MM.1S (cell line): ENCODE measurements at regions not wholly inside any gene's neighbourhood (a gene's known extent, or its start where the extent isn't known, plus 50 kb on each side); places are given as distances from the start of the nearest gene placed in this dataset.
"Not testable (repeated sequence)": the region's sequence is repeated elsewhere in the genome, so short reads cannot be mapped to it uniquely, and the experiment has no call there.

Experiments
- DNase-seq: peaks from one replicate; pipeline ENCODE4 v3.0.0-alpha.2; 2015
- H2AFZ ChIP-seq: fragments of 300-600 bp; sonication (generic); 2 replicates; pipeline ENCODE4 v1.6.0; 2016; ENCODE audit warnings: antibody characterized with exemption, low read length
- H3F3A ChIP-seq: fragments of 300-600 bp; sonication (generic); 2 replicates; pipeline ENCODE4 v1.6.1; 2016; ENCODE audit warnings: mild to moderate bottlenecking, antibody characterized with exemption, low read length, moderate library complexity, mixed read lengths; ENCODE audit not compliant: insufficient read depth
- H3K27ac ChIP-seq: fragments of 300-600 bp; sonication (generic); 2 replicates; pipeline ENCODE4 v1.5.1; 2016; ENCODE audit warnings: mild to moderate bottlenecking, low read length
- H3K27me3 ChIP-seq: fragments of 300-600 bp; sonication (generic); replicated peaks from 2 replicates; pipeline ENCODE4 v1.6.0; 2016; ENCODE audit warnings: low read length; ENCODE audit not compliant: insufficient read depth
- H3K36me3 ChIP-seq: fragments of 300-600 bp; sonication (generic); replicated peaks from 2 replicates; pipeline ENCODE4 v1.6.1; 2016; ENCODE audit warnings: mild to moderate bottlenecking, low read length, mixed read lengths; ENCODE audit not compliant: insufficient read depth
- H3K4me1 ChIP-seq: fragments of 300-600 bp; sonication (generic); 2 replicates; pipeline ENCODE4 v1.6.1; 2016; ENCODE audit warnings: low read length, mixed read lengths
- H3K4me2 ChIP-seq: fragments of 300-600 bp; sonication (generic); 2 replicates; pipeline ENCODE4 v1.6.0; 2016; ENCODE audit warnings: low read depth, low read length
- H3K4me3 ChIP-seq: fragments of 300-600 bp; sonication (generic); 2 replicates; pipeline ENCODE4 v1.5.1; 2016; ENCODE audit warnings: low read length, mixed read lengths
- H3K79me2 ChIP-seq: fragments of 300-600 bp; sonication (generic); 2 replicates; pipeline ENCODE4 v1.6.1; 2016; ENCODE audit warnings: mixed run types, low read length, mixed read lengths
- H3K9ac ChIP-seq: fragments of 300-600 bp; sonication (generic); 2 replicates; pipeline ENCODE4 v1.6.1; 2016; ENCODE audit warnings: low read length, mixed read lengths
- H3K9me2 ChIP-seq: fragments of 300-600 bp; sonication (generic); replicated peaks from 2 replicates; pipeline ENCODE4 v1.6.1; 2016; ENCODE audit warnings: mild to moderate bottlenecking, low read length, mixed read lengths; ENCODE audit not compliant: insufficient read depth
- H3K9me3 ChIP-seq: fragments of 300-600 bp; sonication (generic); replicated peaks from 2 replicates; pipeline ENCODE4 v1.6.1; 2016; ENCODE audit warnings: mild to moderate bottlenecking, low read length, mixed read lengths; ENCODE audit not compliant: insufficient read depth
- H4K20me1 ChIP-seq: fragments of 300-600 bp; sonication (generic); 2 replicates; pipeline ENCODE4 v1.6.1; 2016; ENCODE audit warnings: mild to moderate bottlenecking, low read length, moderate library complexity, mixed read lengths; ENCODE audit not compliant: insufficient read depth
- CTCF ChIP-seq: fragments of 300-600 bp; sonication (generic); IDR thresholded peaks from 2 replicates; pipeline ENCODE4 v1.5.1; 2016; ENCODE audit warnings: antibody characterized with exemption, low read length, mixed read lengths
- EZH2 ChIP-seq: fragments of 300-600 bp; sonication (generic); optimal IDR thresholded peaks from 2 replicates; pipeline ENCODE3; 2017; ENCODE audit warnings: low read depth, mild to moderate bottlenecking, antibody characterized with exemption, low read length, mixed read lengths
- EZH2phosphoT487 ChIP-seq: fragments of 300-600 bp; sonication (generic); IDR thresholded peaks from 2 replicates; pipeline ENCODE4 v1.6.1; 2018; ENCODE audit warnings: antibody characterized with exemption, low read length

- H3K4me2 ChIP-seq, result no peak overlapping the region
- H3K9me2 ChIP-seq, result no peaks in the 10 kb centered on the region
- TF ChIP-seq EZH2 (no peak), EZH2phosphoT487 (no peak), CTCF (no peak)
- H3K36me3 ChIP-seq, result no peaks in the 10 kb centered on the region
- no peaks in the 10 kb centered on the region for H3K79me2 ChIP-seq
- no peaks in the 10 kb centered on the region for H3K4me1 ChIP-seq
- H3F3A ChIP-seq, result no peaks in the 10 kb centered on the region
- H4K20me1 ChIP-seq, result no peaks in the 10 kb centered on the region
- H3K9ac ChIP-seq, result no peak overlapping the region
- no peak overlapping the region for H3K4me3 ChIP-seq
- H3K27me3 ChIP-seq, result no peaks in the 10 kb centered on the region
- H3K27ac ChIP-seq, result no peak overlapping the region
- H2AFZ ChIP-seq, result no peak overlapping the region
- H3K9me3 ChIP-seq, result no peaks in the 10 kb centered on the region
- DNase-seq, result no peak
These were observed 156.1 kb upstream of the IRS4 start for GRCh38 chrX:108892501-108892900.

GRCh38 chrX:108875548-108875947, 139.2 kb upstream of the IRS4 start:
- H3K9ac ChIP-seq, result no peak overlapping the region
- no peak overlapping the region for H3K4me3 ChIP-seq
- TF ChIP-seq EZH2 (no peak), CTCF (no peak), EZH2phosphoT487 (no peak)
- H2AFZ ChIP-seq, result no peak overlapping the region
- no peaks in the 10 kb centered on the region for H3K9me2 ChIP-seq
- no peaks in the 10 kb centered on the region for H3K4me1 ChIP-seq
- H3K4me2 ChIP-seq, result no peak overlapping the region
- H3K27ac ChIP-seq, result no peak overlapping the region
- no peaks in the 10 kb centered on the region for H4K20me1 ChIP-seq
- no peaks in the 10 kb centered on the region for H3K36me3 ChIP-seq
- H3K79me2 ChIP-seq, result no peaks in the 10 kb centered on the region
- DNase-seq, result no peak
- H3K27me3 ChIP-seq, result no peaks in the 10 kb centered on the region
- H3K9me3 ChIP-seq, result no peaks in the 10 kb centered on the region
- H3F3A ChIP-seq, result no peaks in the 10 kb centered on the region

GRCh38 chrX:108843039-108843438, 106.7 kb upstream of the IRS4 start:
- not testable (repeated sequence) for H3K4me1 ChIP-seq, H3K9me3 ChIP-seq, DNase-seq, H3K27me3 ChIP-seq, H2AFZ ChIP-seq, H3K4me3 ChIP-seq, H3K79me2 ChIP-seq, H3F3A ChIP-seq, H3K9ac ChIP-seq, H3K9me2 ChIP-seq, H4K20me1 ChIP-seq, H3K27ac ChIP-seq, H3K4me2 ChIP-seq, H3K36me3 ChIP-seq

GRCh38 chrX:108833993-108834392, 97.6 kb upstream of the IRS4 start:
- no peaks in the 10 kb centered on the region for H3K4me1 ChIP-seq
- no peaks in the 10 kb centered on the region for H3F3A ChIP-seq
- no peak overlapping the region for H3K4me3 ChIP-seq
- H3K9me3 ChIP-seq, result no peaks in the 10 kb centered on the region
- H3K9me2 ChIP-seq, result no peaks in the 10 kb centered on the region
- H2AFZ ChIP-seq, result no peak overlapping the region
- H3K27me3 ChIP-seq, result no peaks in the 10 kb centered on the region
- H3K79me2 ChIP-seq, result no peaks in the 10 kb centered on the region
- H4K20me1 ChIP-seq, result no peaks in the 10 kb centered on the region
- no peak for DNase-seq
- H3K27ac ChIP-seq, result no peak overlapping the region
- no peak overlapping the region for H3K4me2 ChIP-seq
- H3K36me3 ChIP-seq, result no peaks in the 10 kb centered on the region
- no peak overlapping the region for H3K9ac ChIP-seq
- TF ChIP-seq CTCF (no peak), EZH2 (no peak), EZH2phosphoT487 (no peak)
